ENCODE measurements at regions not wholly inside any gene's neighbourhood (a gene's known extent, or its start where the extent isn't known, plus 50 kb on each side); places are given as distances from the start of the nearest gene placed in this dataset.

DNA sequence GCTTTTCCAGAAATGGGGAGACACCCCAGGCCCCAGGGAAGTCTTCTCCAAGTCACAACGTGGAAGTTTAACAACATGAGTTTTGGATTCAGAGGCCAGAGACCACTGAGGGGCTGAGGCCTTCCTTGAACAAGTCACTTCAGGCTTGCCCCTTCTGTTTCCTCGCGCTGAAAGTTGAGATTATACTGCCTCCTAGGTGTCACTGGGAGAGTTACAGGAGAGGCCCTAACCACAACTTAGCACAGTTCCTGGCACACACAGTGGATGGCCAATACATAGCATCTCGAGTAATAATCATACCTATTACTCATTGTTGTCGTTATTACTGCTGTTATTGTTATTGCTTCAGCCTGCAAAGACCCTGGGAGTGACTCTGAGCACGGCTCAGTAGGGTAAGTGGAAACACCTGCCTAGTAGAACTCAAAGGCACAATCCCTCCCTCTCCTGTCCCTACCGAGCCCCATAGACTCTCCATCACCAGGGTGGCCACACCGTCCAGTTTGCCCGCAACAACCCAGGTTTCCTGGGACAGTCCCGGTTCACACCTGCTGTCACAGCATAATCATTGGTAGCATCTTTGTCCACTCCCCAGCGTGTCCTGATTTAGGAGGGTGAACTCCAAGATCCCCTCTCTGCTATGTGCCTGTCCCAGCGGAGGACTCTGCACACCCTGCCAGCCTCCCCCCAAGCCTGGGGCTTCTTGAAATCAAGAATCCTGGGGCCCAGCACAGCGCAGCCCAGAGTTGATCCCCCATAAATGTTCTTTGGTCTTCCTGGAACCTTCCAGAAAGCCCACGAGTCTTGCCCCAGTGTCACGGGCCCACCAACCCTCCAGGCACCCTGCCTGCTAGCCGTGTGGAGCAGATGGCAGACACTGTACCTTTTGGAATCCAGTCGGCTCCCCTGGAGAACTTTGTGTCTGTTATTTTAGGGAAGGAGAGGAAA, 85.0 kb downstream of the SYNE3 start:
- TF ChIP-seq, protein P1, sequence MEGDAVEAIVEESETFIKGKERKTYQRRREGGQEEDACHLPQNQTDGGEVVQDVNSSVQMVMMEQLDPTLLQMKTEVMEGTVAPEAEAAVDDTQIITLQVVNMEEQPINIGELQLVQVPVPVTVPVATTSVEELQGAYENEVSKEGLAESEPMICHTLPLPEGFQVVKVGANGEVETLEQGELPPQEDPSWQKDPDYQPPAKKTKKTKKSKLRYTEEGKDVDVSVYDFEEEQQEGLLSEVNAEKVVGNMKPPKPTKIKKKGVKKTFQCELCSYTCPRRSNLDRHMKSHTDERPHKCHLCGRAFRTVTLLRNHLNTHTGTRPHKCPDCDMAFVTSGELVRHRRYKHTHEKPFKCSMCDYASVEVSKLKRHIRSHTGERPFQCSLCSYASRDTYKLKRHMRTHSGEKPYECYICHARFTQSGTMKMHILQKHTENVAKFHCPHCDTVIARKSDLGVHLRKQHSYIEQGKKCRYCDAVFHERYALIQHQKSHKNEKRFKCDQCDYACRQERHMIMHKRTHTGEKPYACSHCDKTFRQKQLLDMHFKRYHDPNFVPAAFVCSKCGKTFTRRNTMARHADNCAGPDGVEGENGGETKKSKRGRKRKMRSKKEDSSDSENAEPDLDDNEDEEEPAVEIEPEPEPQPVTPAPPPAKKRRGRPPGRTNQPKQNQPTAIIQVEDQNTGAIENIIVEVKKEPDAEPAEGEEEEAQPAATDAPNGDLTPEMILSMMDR (conservative IDR thresholded peaks at IDR 0.05; ENCODE audit: low read depth in 2 of 2) = peak; percentile 73 to 85
- TF ChIP-seq NANOG (IDR thresholded peaks at IDR 0.05; ENCODE audit: borderline replicate concordance) = no peak
- TF ChIP-seq, protein P2, sequence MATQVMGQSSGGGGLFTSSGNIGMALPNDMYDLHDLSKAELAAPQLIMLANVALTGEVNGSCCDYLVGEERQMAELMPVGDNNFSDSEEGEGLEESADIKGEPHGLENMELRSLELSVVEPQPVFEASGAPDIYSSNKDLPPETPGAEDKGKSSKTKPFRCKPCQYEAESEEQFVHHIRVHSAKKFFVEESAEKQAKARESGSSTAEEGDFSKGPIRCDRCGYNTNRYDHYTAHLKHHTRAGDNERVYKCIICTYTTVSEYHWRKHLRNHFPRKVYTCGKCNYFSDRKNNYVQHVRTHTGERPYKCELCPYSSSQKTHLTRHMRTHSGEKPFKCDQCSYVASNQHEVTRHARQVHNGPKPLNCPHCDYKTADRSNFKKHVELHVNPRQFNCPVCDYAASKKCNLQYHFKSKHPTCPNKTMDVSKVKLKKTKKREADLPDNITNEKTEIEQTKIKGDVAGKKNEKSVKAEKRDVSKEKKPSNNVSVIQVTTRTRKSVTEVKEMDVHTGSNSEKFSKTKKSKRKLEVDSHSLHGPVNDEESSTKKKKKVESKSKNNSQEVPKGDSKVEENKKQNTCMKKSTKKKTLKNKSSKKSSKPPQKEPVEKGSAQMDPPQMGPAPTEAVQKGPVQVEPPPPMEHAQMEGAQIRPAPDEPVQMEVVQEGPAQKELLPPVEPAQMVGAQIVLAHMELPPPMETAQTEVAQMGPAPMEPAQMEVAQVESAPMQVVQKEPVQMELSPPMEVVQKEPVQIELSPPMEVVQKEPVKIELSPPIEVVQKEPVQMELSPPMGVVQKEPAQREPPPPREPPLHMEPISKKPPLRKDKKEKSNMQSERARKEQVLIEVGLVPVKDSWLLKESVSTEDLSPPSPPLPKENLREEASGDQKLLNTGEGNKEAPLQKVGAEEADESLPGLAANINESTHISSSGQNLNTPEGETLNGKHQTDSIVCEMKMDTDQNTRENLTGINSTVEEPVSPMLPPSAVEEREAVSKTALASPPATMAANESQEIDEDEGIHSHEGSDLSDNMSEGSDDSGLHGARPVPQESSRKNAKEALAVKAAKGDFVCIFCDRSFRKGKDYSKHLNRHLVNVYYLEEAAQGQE (IDR thresholded peaks at IDR 0.05; ENCODE audit: unreplicated experiment) = no peak
